ENCODE measurements at regions not wholly inside any gene's neighbourhood (a gene's known extent, or its start where the extent isn't known, plus 50 kb on each side); places are given as distances from the start of the nearest gene placed in this dataset.

GRCh38 chr5:8813180-8813579 lies 732.7 kb downstream of the SEMA5A start:
- Histone ChIP-seq H3K4me3 (ENCODE audit: low read depth, low read length) (no peak overlapping the region), H3K27me3 (replicated peaks; ENCODE audit: control insufficient read depth, insufficient read depth, low read length) (no peaks in the 10 kb centered on the region), H3K36me3 (ENCODE audit: control insufficient read depth, insufficient read depth, low read length) (no peaks in the 10 kb centered on the region), H3K9me3 (peaks cover 3% of the 10 kb centered on the region; the same call in 1 of the 2 replicates), H3K4me1 (no peaks in the 10 kb centered on the region)
- intact Hi-C loops (cut with micrococcal nuclease; ENCODE audit: unreplicated experiment), result no loop called here
- Mint-ChIP-seq H3K36me3 (ENCODE audit: insufficient read depth, unreplicated experiment) (no peaks in the 10 kb centered on the region), H3K27ac (ENCODE audit: unreplicated experiment) (no peak overlapping the region), H3K4me1 (ENCODE audit: low read depth, unreplicated experiment) (no peaks in the 10 kb centered on the region), H3K4me3 (ENCODE audit: unreplicated experiment) (no peak overlapping the region), H3K9me3 (ENCODE audit: unreplicated experiment) (no peaks in the 10 kb centered on the region), H3K27me3 (ENCODE audit: insufficient read depth, unreplicated experiment) (no peaks in the 10 kb centered on the region)
- ChIA-PET POLR2A (no interaction called here), CTCF (no interaction called here)
- no peak for TF ChIP-seq CTCF (IDR thresholded peaks at IDR 0.05; ENCODE audit: insufficient read depth in 1 of 2, low read depth in 1 of 2, low read length in 1 of 2, severe bottlenecking in 1 of 2, unreplicated experiment in 1 of 2)
- no peak for DNase-seq
- no TSS peak for BruUV-seq (replicated peaks)

GRCh38 chr5:8814105-8814504 lies 731.8 kb downstream of the SEMA5A start:
- Histone ChIP-seq H3K4me1 (no peaks in the 10 kb centered on the region), H3K27me3 (replicated peaks; ENCODE audit: control insufficient read depth, insufficient read depth, low read length) (no peaks in the 10 kb centered on the region), H3K4me3 (ENCODE audit: low read depth, low read length) (no peak overlapping the region), H3K9me3 (peaks cover 3% of the 10 kb centered on the region; the same call in 1 of the 2 replicates), H3K36me3 (ENCODE audit: control insufficient read depth, insufficient read depth, low read length) (no peaks in the 10 kb centered on the region)
- no peak overlapping the region for H3K4me3 Mint-ChIP-seq (ENCODE audit: unreplicated experiment)
- H3K27ac Mint-ChIP-seq (ENCODE audit: unreplicated experiment), result no peak overlapping the region
- H3K4me1 Mint-ChIP-seq (ENCODE audit: low read depth, unreplicated experiment), result no peaks in the 10 kb centered on the region
- ChIA-PET CTCF (no interaction called here), POLR2A (no interaction called here)
- intact Hi-C loops (cut with micrococcal nuclease; ENCODE audit: unreplicated experiment), result no loop called here
- H3K9me3 Mint-ChIP-seq (ENCODE audit: unreplicated experiment), result no peaks in the 10 kb centered on the region
- no peaks in the 10 kb centered on the region for H3K27me3 Mint-ChIP-seq (ENCODE audit: insufficient read depth, unreplicated experiment)
- no peak for DNase-seq
- H3K36me3 Mint-ChIP-seq (ENCODE audit: insufficient read depth, unreplicated experiment), result no peaks in the 10 kb centered on the region
- no peak for TF ChIP-seq CTCF (IDR thresholded peaks at IDR 0.05; ENCODE audit: insufficient read depth in 1 of 2, low read depth in 1 of 2, low read length in 1 of 2, severe bottlenecking in 1 of 2, unreplicated experiment in 1 of 2)
- BruUV-seq (replicated peaks), result no TSS peak

GRCh38 chr5:8824371-8824770 lies 721.5 kb downstream of the SEMA5A start:
- Mint-ChIP-seq H3K27ac (ENCODE audit: unreplicated experiment) (no peak overlapping the region), H3K36me3 (ENCODE audit: insufficient read depth, unreplicated experiment) (no peaks in the 10 kb centered on the region), H3K9me3 (ENCODE audit: unreplicated experiment) (peaks cover 10% of the 10 kb centered on the region), H3K27me3 (ENCODE audit: insufficient read depth, unreplicated experiment) (no peaks in the 10 kb centered on the region), H3K4me1 (ENCODE audit: low read depth, unreplicated experiment) (no peaks in the 10 kb centered on the region), H3K4me3 (ENCODE audit: unreplicated experiment) (no peak overlapping the region)
- POLR2A ChIA-PET, result no interaction called here
- no peak for DNase-seq
- Histone ChIP-seq H3K4me3 (ENCODE audit: low read depth, low read length) (no peak overlapping the region), H3K4me1 (no peaks in the 10 kb centered on the region), H3K27me3 (replicated peaks; ENCODE audit: control insufficient read depth, insufficient read depth, low read length) (no peaks in the 10 kb centered on the region), H3K9me3 (no peaks in the 10 kb centered on the region), H3K36me3 (ENCODE audit: control insufficient read depth, insufficient read depth, low read length) (no peaks in the 10 kb centered on the region)
- no peak for TF ChIP-seq CTCF (IDR thresholded peaks at IDR 0.05; ENCODE audit: insufficient read depth in 1 of 2, low read depth in 1 of 2, low read length in 1 of 2, severe bottlenecking in 1 of 2, unreplicated experiment in 1 of 2)
- BruUV-seq (replicated peaks), result no TSS peak
- CTCF ChIA-PET, result no interaction called here
- intact Hi-C loops (cut with micrococcal nuclease; ENCODE audit: unreplicated experiment), result no loop called here

Data from Caco-2 (cell line).